Ectodermal cell (in vitro differentiated cells): ENCODE measurements at regions not wholly inside any gene's neighbourhood (a gene's known extent, or its start where the extent isn't known, plus 50 kb on each side); places are given as distances from the start of the nearest gene placed in this dataset.

Experiments
- H3K27ac ChIP-seq: 2 replicates; pipeline ENCODE4 v1.7.0; 2013; ENCODE audit warnings: mild to moderate bottlenecking, low read depth, low read length; ENCODE audit not compliant: insufficient read depth, poor library complexity, severe bottlenecking
- H3K27me3 ChIP-seq: 2 replicates; pipeline ENCODE4 v1.7.0; 2013; ENCODE audit warnings: mild to moderate bottlenecking, low read length; ENCODE audit not compliant: insufficient read depth, control insufficient read depth, poor library complexity, severe bottlenecking
- H3K36me3 ChIP-seq: one replicate; pipeline ENCODE4 v1.7.0; 2013; ENCODE audit warnings: low read length; ENCODE audit not compliant: control insufficient read depth, insufficient read depth
- H3K4me1 ChIP-seq: one replicate; pipeline ENCODE4 v1.7.0; 2013; ENCODE audit warnings: low read length; ENCODE audit not compliant: control insufficient read depth, insufficient read depth
- H3K4me3 ChIP-seq: 2 replicates; pipeline ENCODE4 v1.7.0; 2013; ENCODE audit warnings: low read depth, low read length, control low read depth; ENCODE audit not compliant: insufficient read depth
- H3K9me3 ChIP-seq: 2 replicates; pipeline ENCODE4 v1.7.0; 2013; ENCODE audit warnings: mild to moderate bottlenecking, low read length, moderate library complexity; ENCODE audit not compliant: control insufficient read depth
- WGBS, 2 experiments: methylation state at CpG; one replicate each; pipeline ENCODE4 v1.1.7; 2013; ENCODE audit warnings: missing lambda C conversion rate in 2 of 2; 5-methylcytosine and 5-hydroxymethylcytosine counted together

GRCh38 chr5:104739905-104740304 is 1177.3 kb upstream of the NUDT12 start:
- Histone ChIP-seq H3K9me3 (no peaks in the 10 kb centered on the region), H3K27ac (no peak overlapping the region), H3K4me3 (no peak overlapping the region), H3K4me1 (no peaks in the 10 kb centered on the region), H3K36me3 (no peaks in the 10 kb centered on the region), H3K27me3 (no peaks in the 10 kb centered on the region)
- WGBS, 2 experiments = 80 to 83% methylated on average over 2 to 3 of the region's 3 CpGs

GRCh38 chr5:104739503-104739902 is 1176.9 kb upstream of the NUDT12 start:
- Histone ChIP-seq H3K4me3 (no peak overlapping the region), H3K27me3 (no peaks in the 10 kb centered on the region), H3K9me3 (no peaks in the 10 kb centered on the region), H3K27ac (no peak overlapping the region), H3K36me3 (no peaks in the 10 kb centered on the region), H3K4me1 (no peaks in the 10 kb centered on the region)
- 83% methylated on average over 1 of the region's 2 CpGs; no CpG with 5 or more reads in 1 of the 2 experiments for WGBS, 2 experiments

- Histone ChIP-seq H3K27ac (no peak overlapping the region), H3K27me3 (no peaks in the 10 kb centered on the region), H3K4me1 (no peaks in the 10 kb centered on the region), H3K36me3 (no peaks in the 10 kb centered on the region), H3K4me3 (no peak overlapping the region), H3K9me3 (no peaks in the 10 kb centered on the region)
- 90 to 94% methylated on average over 1 to 3 of the region's 3 CpGs for WGBS, 2 experiments
Observed at GRCh38 chr5:104736073-104736472, 1173.5 kb upstream of the NUDT12 start.

GRCh38 chr5:104734046-104734445 is 1171.5 kb upstream of the NUDT12 start:
- 100% methylated on average over 2 of the region's 2 CpGs; no CpG with 5 or more reads in 1 of the 2 experiments for WGBS, 2 experiments
- Histone ChIP-seq H3K36me3 (no peaks in the 10 kb centered on the region), H3K4me3 (no peak overlapping the region), H3K27ac (no peak overlapping the region), H3K9me3 (no peaks in the 10 kb centered on the region), H3K4me1 (no peaks in the 10 kb centered on the region), H3K27me3 (no peaks in the 10 kb centered on the region)

DNA sequence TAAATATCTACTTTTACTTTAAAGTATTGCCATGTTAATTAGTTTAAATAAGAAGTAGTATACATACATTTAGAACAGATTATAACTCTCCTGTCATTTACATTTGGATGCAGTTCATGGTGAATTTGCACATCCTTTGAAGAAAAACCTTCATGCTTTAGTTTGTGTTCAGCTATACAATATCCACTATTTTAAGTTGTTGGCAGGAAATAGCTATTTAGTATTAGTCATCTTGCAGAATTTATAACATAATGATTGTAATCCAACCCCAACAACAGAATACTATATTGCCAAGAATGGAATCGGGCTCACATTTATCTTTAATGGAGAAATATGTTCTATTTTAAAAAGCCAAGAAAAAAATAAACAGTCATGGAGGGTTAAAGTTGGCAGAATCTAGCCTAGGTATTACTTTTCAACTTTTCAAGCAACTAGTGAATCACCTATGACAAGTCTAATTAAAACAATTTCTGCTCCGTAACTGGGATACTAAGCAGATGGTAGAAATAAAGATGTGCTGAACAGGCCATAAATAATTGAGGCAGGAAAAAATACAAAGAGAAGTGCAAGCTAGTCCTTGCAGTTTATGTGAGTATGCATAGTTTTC is 1170.6 kb upstream of the NUDT12 start:
- Histone ChIP-seq H3K27me3 (no peaks in the 10 kb centered on the region), H3K36me3 (no peaks in the 10 kb centered on the region), H3K27ac (no peak overlapping the region), H3K9me3 (no peaks in the 10 kb centered on the region), H3K4me3 (no peak overlapping the region), H3K4me1 (no peaks in the 10 kb centered on the region)
- 95 to 100% methylated on average over 1 of the region's 2 CpGs for WGBS, 2 experiments

DNA sequence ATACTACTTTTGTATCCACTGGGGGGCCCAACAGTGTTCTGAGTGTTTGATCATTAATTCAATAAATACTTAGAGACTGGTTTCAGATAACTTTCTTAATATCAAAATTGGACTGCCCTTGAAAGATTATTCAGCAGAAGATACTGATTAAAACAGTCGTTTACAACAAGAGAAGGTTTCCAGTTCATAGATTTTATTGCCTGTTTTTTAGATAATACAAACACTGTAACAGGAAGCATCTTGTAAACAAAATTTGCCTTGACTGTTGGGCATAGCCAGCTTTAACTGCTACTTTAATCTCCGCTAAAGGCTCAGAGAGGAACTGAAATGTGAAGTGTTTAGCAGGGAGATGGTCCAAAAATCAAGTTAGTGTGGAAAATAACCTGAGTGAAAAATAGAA is 1168.7 kb upstream of the NUDT12 start:
- Histone ChIP-seq H3K9me3 (no peaks in the 10 kb centered on the region), H3K4me1 (no peaks in the 10 kb centered on the region), H3K36me3 (no peaks in the 10 kb centered on the region), H3K27ac (no peak overlapping the region), H3K27me3 (no peaks in the 10 kb centered on the region), H3K4me3 (no peak overlapping the region)
- WGBS, 2 experiments = 88 to 98% methylated on average over 2 of the region's 2 CpGs

GRCh38 chr5:104708027-104708426 is 1145.4 kb upstream of the NUDT12 start:
- H3K4me3 ChIP-seq = no peak overlapping the region
- H3K4me1 ChIP-seq = no peaks in the 10 kb centered on the region
- 98 to 100% methylated on average over 1 to 2 of the region's 3 CpGs for WGBS, 2 experiments
- no peaks in the 10 kb centered on the region for H3K27me3 ChIP-seq
- no peak overlapping the region for H3K27ac ChIP-seq
- no peaks in the 10 kb centered on the region for H3K36me3 ChIP-seq
- no peaks in the 10 kb centered on the region for H3K9me3 ChIP-seq

DNA sequence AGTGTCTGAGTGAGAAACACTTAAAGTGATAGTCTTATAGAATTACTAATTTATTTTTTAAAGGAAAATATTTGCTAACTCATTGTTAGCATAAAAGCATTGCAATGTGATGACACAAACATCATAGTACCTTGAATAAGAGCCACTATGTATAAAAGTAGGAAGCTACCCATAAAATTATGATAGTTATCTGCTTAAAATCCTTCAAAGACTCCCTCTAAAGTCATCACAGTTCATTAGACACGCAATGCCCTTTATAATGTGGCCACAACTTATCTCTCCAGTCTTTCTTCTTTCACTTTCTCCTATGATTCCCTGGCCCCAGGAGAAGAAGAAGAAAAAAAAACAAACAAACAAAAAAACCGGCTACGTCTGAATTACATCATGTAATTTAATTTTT is 1144.0 kb upstream of the NUDT12 start:
- Histone ChIP-seq H3K36me3 (no peaks in the 10 kb centered on the region), H3K4me3 (no peak overlapping the region), H3K27me3 (no peaks in the 10 kb centered on the region), H3K27ac (no peak overlapping the region), H3K9me3 (no peaks in the 10 kb centered on the region), H3K4me1 (no peaks in the 10 kb centered on the region)
- WGBS, 2 experiments = 87 to 91% methylated on average over 3 of the region's 3 CpGs

DNA sequence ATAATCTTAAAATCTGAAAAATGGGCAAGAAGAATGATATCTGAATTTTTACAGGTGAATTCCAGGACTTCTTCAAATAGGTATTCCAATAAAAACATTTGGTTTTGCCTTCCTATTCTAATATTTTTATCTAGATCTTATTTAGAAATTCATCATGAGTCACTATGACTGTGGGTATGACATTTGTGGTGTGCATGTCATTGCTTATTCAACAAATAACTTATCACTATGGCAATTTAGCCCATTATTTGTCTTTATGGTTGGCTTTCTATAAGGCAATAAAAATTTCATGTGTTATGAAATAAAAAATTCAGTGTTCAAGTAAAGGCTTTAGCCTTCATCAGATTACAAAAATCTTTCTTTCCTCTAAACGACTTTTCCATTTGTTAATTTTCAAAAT is 1139.6 kb upstream of the NUDT12 start:
- Histone ChIP-seq H3K9me3 (no peaks in the 10 kb centered on the region), H3K27me3 (no peaks in the 10 kb centered on the region), H3K36me3 (no peaks in the 10 kb centered on the region), H3K27ac (no peak overlapping the region), H3K4me3 (no peak overlapping the region), H3K4me1 (no peaks in the 10 kb centered on the region)
- 100% methylated on average over 1 of the region's 1 CpG; no CpG with 5 or more reads in 1 of the 2 experiments for WGBS, 2 experiments

DNA sequence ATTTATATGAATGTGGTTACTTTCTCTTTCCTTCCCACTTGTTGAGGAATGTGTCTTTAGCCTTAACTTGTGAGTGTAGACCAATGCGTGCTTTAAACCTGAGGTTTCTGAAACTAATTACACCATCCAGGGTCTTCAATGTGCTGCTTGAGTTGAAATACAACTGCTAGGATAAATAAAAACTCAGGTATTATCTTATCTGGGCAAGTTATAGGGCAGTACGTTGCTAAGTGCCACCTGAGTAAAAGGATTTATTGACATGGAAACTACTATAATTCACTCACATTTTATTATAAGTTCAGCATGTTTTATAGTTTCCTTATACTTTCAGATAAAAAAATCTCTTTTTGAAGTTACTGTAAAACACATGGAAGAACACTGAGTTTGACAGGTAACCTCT is 1136.8 kb upstream of the NUDT12 start:
- Histone ChIP-seq H3K4me1 (no peaks in the 10 kb centered on the region), H3K36me3 (no peaks in the 10 kb centered on the region), H3K4me3 (no peak overlapping the region), H3K27me3 (no peaks in the 10 kb centered on the region), H3K9me3 (no peaks in the 10 kb centered on the region), H3K27ac (no peak overlapping the region)
- 75 to 83% methylated on average over 1 to 2 of the region's 2 CpGs for WGBS, 2 experiments

GRCh38 chr5:104661256-104661655 is 1098.7 kb upstream of the NUDT12 start:
- Histone ChIP-seq H3K36me3 (no peaks in the 10 kb centered on the region), H3K4me1 (no peaks in the 10 kb centered on the region), H3K4me3 (no peak overlapping the region), H3K27ac (no peak overlapping the region), H3K9me3 (no peaks in the 10 kb centered on the region), H3K27me3 (no peaks in the 10 kb centered on the region)
- WGBS, 2 experiments = 87 to 95% methylated on average over 1 of the region's 1 CpG
